Ishikawa (cell line): ENCODE measurements at regions not wholly inside any gene's neighbourhood (a gene's known extent, or its start where the extent isn't known, plus 50 kb on each side); places are given as distances from the start of the nearest gene placed in this dataset.

ENCODE experiments used
- EGR1 ChIP-seq: IDR thresholded peaks from 2 replicates; pipeline ENCODE4 v1.6.1; 2012
- FOXM1 ChIP-seq: IDR thresholded peaks from 2 replicates; pipeline ENCODE4 v1.6.1; 2012; ENCODE audit warnings: low read depth, borderline replicate concordance
- MAX ChIP-seq: IDR thresholded peaks from 2 replicates; pipeline ENCODE4 v1.6.1; 2012
- NFIC ChIP-seq: IDR thresholded peaks from 2 replicates; pipeline ENCODE4 v1.6.1; 2012
- REST ChIP-seq: IDR thresholded peaks from 2 replicates; pipeline ENCODE4 v1.6.1; 2012; ENCODE audit warnings: low read depth, mild to moderate bottlenecking
- TAF1 ChIP-seq: IDR thresholded peaks from 2 replicates; pipeline ENCODE4 v1.6.1; 2012; ENCODE audit warnings: low read depth, mild to moderate bottlenecking
- YY1 ChIP-seq: IDR thresholded peaks from 2 replicates; pipeline ENCODE4 v1.6.1; 2012; ENCODE audit warnings: low read depth
- ZBTB7A ChIP-seq: IDR thresholded peaks from 2 replicates; pipeline ENCODE4 v1.6.1; 2012; ENCODE audit warnings: low read depth

GRCh38 chr2:78602862-78603261 lies 422.6 kb upstream of the REG3G start:
- TF ChIP-seq MAX (no peak), FOXM1 (no peak), REST (no peak), NFIC (no peak), ZBTB7A (no peak), TAF1 (no peak), YY1 (no peak), EGR1 (no peak)
